Activated CD4-positive, alpha-beta T cell treated with anti-CD3 and anti-CD28 coated beads for 48 hours (primary cell): ENCODE measurements at regions not wholly inside any gene's neighbourhood (a gene's known extent, or its start where the extent isn't known, plus 50 kb on each side); places are given as distances from the start of the nearest gene placed in this dataset.

ENCODE experiments used
- DNase-seq: peaks from one replicate; pipeline ENCODE4 v3.0.0-alpha.2; 2020

- DNase-seq = no peak
Observed at GRCh38 chr1:14513111-14513510, 85.4 kb upstream of the KAZN start.

- DNase-seq = no peak
Observed at GRCh38 chr1:14514739-14515138, 83.7 kb upstream of the KAZN start.

- DNase-seq = peak; percentile 2
Observed at GRCh38 chr1:14516974-14517840, 81.3 kb upstream of the KAZN start.

GRCh38 chr1:14517841-14518180, 80.7 kb upstream of the KAZN start:
- DNase-seq = no peak

- DNase-seq = no peak
Observed at GRCh38 chr1:14519976-14520375, 78.5 kb upstream of the KAZN start.

- DNase-seq = no peak
Observed at GRCh38 chr1:14520514-14521163, 77.8 kb upstream of the KAZN start.

- DNase-seq = no peak
Observed at GRCh38 chr1:14521622-14522021, 76.9 kb upstream of the KAZN start.

- no peak for DNase-seq
Observed at GRCh38 chr1:14522077-14522925, 76.2 kb upstream of the KAZN start.

- peak; percentile 1 for DNase-seq
Observed at GRCh38 chr1:14522926-14523241, 75.6 kb upstream of the KAZN start.

- DNase-seq = no peak
Observed at GRCh38 chr1:14524826-14525636, 73.5 kb upstream of the KAZN start.

- DNase-seq = no peak
Observed at GRCh38 chr1:14529475-14529874, 69.0 kb upstream of the KAZN start.

GRCh38 chr1:14531519-14531918, 67.0 kb upstream of the KAZN start:
- no peak for DNase-seq

- no peak for DNase-seq
Observed at GRCh38 chr1:14535619-14536355, 62.7 kb upstream of the KAZN start.

- DNase-seq = no peak
Observed at GRCh38 chr1:14538335-14538734, 60.1 kb upstream of the KAZN start.

- DNase-seq = no peak
Observed at GRCh38 chr1:14539309-14539708, 59.2 kb upstream of the KAZN start.

- DNase-seq = no peak
Observed at GRCh38 chr1:14539953-14540563, 58.4 kb upstream of the KAZN start.

- DNase-seq = no peak
Observed at GRCh38 chr1:14541348-14541747, 57.1 kb upstream of the KAZN start.

- DNase-seq = no peak
Observed at GRCh38 chr1:14543191-14543840, 55.2 kb upstream of the KAZN start.

- no peak for DNase-seq
Observed at GRCh38 chr1:14544319-14544718, 54.2 kb upstream of the KAZN start.

GRCh38 chr1:14545422-14546025, 53.0 kb upstream of the KAZN start:
- no peak for DNase-seq

GRCh38 chr1:14546416-14546815, 52.1 kb upstream of the KAZN start:
- DNase-seq = no peak
